Gastroesophageal sphincter (tissue), 2 donors: ENCODE measurements at regions not wholly inside any gene's neighbourhood (a gene's known extent, or its start where the extent isn't known, plus 50 kb on each side); places are given as distances from the start of the nearest gene placed in this dataset.

Experiments
- EP300 ChIP-seq: sonication (generic); formaldehyde crosslinking; IDR thresholded peaks from one replicate; pipeline ENCODE4 v1.6.1; 2017; ENCODE audit warnings: antibody characterized with exemption, mild to moderate bottlenecking
- POLR2AphosphoS5 ChIP-seq: sonication (generic); formaldehyde crosslinking; IDR thresholded peaks from one replicate; pipeline ENCODE4 v1.6.1; 2017; ENCODE audit warnings: antibody characterized with exemption

- TF ChIP-seq POLR2AphosphoS5, result no peak
- no peak for TF ChIP-seq EP300
Observed at GRCh38 chr2:23269747-23270146, 115.2 kb upstream of the KLHL29 start.
